Hippocampal formation (tissue), 2 donors: ENCODE measurements at regions not wholly inside any gene's neighbourhood (a gene's known extent, or its start where the extent isn't known, plus 50 kb on each side); places are given as distances from the start of the nearest gene placed in this dataset.

Source experiments
- DNase-seq, 2 donors: peaks; one replicate each; lab custom pipeline; 2025; lab: John Stamatoyannopoulos, UW

DNA sequence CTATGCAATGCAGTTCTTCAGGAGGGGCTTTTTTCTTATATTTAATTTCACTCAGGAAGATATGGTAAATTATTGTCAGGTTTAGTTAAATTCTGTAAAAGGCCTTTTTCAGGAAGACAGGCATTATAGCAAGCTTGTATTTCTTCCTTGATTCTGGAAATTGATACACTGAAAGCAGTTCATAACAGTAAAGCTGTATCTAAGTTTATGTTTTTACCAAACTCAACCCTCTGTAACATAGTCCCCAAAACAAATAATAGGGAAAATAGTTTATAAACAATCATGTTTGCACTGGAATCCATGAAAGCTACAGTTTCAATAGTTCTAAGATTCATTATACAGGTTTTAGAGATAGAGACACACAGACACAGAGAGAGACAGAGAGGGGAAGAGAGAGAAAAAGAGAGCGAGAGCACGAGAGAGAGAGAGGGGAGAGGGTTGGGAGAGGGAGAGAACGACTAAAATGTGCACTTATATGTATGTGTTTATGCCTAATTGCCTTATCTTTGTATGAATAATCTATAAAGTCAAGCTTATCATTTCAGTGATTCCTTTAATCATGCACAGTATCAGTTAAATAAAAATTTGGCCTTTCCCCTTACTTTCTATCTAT, 454.4 kb downstream of the RFPL4B start:
- DNase-seq = no peak

DNA sequence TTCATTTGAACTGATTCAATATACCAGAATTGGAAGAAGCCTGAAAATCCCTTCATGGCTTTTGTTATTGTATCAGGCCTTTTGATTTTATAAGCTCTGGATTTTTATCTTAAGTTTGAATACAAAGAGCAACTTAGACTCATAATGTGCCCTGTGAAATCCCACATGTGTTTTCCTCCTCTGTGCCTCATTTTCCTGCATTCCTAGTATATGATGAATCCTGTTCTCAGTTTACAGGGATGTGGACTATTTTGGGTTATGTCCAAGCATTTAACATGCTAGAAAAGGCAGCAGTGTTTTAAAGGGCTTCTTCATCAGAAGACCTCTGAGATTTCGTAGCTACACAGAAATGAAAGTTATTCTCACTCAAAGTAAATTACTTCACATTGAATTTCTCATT, 455.0 kb downstream of the RFPL4B start:
- no peak for DNase-seq

DNA sequence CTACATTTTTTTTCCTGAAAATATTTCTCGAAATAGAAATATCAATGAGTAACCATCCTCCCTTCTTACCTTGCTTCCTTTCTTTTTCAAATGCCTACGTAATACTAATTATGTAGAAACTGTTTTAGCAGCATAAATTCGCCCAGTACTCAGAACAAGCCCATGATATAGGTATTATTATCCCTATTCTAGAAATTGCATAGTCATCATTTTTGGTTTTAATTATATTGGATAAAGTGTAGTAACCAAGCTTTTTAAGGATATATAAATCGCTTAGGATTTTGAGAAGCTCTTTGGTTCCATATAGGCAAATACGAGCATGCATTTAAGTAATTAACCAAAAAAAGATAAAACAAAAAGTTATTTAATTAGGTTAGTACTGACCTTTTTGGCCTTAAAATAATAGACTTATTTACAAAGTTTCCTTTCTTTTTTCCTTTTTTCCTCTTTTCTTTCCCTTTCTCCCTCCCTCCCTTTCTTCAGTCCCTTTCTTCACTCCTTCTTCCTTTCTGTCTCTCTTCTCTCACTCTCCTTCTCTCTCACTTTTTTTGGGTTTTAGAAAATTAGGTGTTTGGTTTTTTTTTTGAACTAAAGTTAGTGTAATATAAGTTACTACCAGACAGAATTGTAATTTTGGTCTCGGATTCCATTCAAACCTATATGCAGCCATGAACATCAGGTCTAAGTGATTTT, 457.7 kb downstream of the RFPL4B start:
- DNase-seq = no peak

GRCh38 chr6:112806163-112806865, 459.2 kb downstream of the RFPL4B start:
- DNase-seq = no peak

GRCh38 chr6:112821476-112821875, 474.3 kb downstream of the RFPL4B start:
- DNase-seq = no peak

GRCh38 chr6:112822769-112823168, 475.6 kb downstream of the RFPL4B start:
- no peak for DNase-seq

- peak in 1 of 2 donors; percentile 15 for DNase-seq
These were observed 480.7 kb downstream of the RFPL4B start for GRCh38 chr6:112827793-112828192.

DNA sequence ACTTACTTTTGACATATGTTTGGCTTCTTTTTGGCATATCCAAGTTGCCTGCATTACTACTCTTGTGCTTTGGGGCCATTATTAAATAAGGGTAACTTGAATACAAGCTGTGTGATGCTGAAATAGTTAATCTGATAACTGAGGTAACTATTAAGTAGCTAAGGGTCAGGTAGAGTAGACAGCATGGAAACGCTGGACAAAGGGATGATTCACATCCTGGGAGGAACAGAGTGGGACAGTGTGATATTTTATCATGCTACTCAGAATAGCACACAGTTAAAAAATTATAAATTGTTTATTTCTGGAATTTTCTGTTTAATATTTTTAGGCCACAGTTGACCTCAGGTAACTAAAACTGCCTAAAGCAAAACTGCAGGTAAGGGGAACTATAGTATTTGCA, 483.9 kb downstream of the RFPL4B start:
- no peak for DNase-seq

DNA sequence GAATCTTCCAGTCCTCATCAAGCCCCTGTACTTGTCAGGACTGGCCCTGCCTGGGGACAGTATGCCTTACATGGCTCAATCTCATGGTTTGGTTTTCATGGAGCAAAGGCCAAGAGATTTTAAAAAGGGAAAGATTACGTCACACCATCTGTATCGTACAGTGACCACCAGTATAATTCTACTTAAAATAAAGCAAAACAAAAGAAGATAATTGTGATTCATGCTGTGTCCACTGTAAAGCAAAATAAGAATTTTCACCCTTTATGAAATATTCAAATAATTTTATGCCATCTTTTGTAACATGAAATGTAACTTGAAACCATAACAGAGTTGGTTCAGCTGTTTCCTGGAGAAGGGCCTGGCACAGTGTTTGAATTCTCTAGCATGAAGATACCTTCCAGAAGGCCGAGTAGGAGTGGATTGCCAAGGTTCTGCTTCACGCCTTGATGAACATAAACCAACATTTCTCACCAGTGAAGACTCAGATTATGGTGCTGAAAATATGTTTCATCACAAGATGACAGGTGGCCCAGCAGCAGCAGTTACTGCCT, 486.5 kb downstream of the RFPL4B start:
- DNase-seq = peak in 1 of 2 donors; percentile 18

- DNase-seq = no peak
These were observed 487.9 kb downstream of the RFPL4B start for GRCh38 chr6:112835078-112835477.

DNA sequence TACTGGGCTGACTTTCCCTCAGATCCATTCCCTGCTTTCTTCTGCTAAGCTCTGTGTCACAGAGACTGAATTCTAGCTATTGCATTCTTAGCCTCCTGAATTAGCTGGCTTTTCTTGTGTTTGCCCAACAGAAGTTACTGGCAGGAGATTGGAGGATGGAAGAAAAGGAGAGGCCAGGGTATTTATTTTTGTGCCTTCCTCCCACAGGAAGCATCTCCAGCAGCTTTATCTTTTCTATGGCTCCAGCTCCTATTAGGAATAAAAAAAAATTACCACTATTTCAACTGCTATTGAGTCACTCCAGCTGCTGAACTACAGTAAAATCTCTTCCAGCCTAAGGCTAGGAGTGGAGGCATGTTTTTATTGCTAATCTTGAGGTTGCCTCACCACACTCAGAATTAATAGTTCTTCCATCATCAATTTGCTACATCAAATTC, 492.4 kb downstream of the RFPL4B start:
- DNase-seq = no peak

GRCh38 chr6:112841553-112842329, 494.6 kb downstream of the RFPL4B start:
- DNase-seq = no peak

DNA sequence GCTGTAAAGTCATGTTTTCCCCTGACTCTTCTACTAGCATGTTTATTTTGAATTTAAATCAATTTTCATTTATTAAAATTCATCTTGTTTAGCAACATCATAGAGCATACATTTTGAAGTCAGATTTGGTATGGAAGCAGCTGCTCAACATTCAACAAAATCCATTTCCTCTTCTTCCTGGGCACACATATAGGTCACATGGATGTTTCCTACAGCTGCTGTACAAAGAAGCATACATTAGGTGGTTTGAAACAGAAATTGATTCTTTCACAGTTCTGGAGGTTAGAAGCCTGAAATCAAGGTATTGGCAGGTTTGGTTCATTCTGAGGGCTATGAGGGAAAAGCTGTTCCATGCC, 495.2 kb downstream of the RFPL4B start:
- DNase-seq = no peak

DNA sequence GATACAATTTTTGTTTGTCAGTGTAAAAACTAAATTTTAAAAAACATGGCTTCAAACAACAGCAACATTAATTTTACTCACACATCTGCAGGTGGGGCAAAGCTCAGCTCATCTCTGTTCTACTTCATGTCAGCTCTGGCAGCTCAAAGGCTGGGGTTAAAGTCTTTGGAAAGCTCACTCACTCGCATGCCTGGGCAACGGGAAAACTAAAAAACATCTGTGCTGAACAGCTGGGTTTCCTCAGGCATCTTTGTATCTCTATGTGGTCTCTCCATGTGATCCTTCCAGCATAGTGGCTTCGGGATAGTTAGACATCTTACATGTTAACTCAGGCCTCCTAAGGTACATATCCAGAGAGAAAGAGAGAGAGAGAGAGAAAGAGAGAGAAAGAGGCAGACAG, 499.6 kb downstream of the RFPL4B start:
- no peak for DNase-seq

- DNase-seq = no peak
These were observed 504.0 kb downstream of the RFPL4B start for GRCh38 chr6:112851146-112851545.

GRCh38 chr6:112853162-112853561, 506.0 kb downstream of the RFPL4B start:
- DNase-seq = no peak

DNA sequence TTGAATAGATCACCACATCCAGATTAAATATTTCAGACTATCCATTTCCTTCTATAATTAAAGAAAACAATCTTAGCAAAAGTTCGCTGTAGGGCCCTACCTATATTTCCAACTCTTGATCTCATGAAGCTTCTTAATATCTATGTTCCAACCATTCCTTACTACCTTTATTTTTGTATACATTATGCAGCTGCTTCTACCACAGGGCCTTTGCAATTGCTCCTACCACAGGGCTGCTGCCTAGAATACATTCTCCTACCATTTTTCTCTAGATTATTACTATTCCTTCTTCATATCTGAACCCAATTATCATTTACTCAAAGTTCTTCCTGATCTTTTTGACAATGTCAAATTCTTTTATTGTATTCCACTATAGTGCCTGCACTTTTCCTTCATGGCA, 516.6 kb downstream of the RFPL4B start:
- no peak for DNase-seq

DNA sequence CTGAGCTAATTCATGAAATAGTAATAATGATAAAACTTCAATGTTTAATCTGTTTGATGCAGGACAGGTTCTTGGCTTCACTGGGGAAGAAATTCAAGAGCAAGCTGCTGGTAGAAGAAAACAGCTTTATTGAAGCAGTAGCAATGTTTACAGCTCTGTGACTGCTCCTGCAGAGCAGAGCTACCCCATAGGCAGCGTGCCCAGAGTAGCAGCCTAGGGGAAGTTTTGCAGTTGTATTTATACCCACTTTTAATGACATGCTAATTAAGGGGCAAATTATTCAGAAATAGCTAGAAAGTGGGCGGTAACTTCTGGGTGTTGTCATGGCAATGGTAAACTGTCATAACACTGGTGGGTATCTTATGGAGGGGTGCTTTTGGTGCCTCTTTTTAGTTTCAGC, 518.0 kb downstream of the RFPL4B start:
- no peak for DNase-seq

- DNase-seq = no peak
These were observed 527.8 kb downstream of the RFPL4B start for GRCh38 chr6:112874881-112875280.

GRCh38 chr6:112877134-112878100, 530.3 kb downstream of the RFPL4B start:
- peak in 1 of 2 donors; percentile 20 for DNase-seq

DNA sequence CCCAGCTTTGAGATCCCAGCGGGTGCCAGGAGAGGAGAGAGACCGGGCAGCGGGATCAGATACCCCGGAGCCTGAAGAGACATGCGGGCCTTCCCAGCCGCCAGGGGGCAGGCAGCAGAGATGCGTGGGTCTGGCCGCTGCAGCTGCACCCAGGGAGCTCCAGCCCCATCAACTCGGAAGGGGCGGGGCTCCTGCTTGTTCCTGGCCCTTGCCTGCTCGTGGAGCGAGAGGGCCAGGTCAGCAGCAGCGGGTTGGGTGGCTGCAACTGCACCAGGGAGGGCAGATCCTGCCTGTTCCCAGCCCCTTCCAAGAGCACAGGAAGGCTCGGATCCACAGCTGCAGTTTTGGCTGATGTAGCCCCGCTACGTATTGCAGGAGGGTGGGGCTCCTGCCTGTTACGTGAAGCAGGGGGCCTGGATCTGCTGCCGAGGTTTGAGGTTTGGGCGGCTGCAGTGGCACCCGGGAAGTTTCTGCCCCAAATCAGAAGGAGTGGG, 532.8 kb downstream of the RFPL4B start:
- DNase-seq = peak in 1 of 2 donors; percentile 3
